Adrenal gland (tissue), 5 donors: ENCODE measurements at regions not wholly inside any gene's neighbourhood (a gene's known extent, or its start where the extent isn't known, plus 50 kb on each side); places are given as distances from the start of the nearest gene placed in this dataset.

Experiments used
- POLR2A ChIP-seq, 2 donors: fragments of 450-650 bp; IDR thresholded peaks; one replicate each; pipeline ENCODE4 v1.6.1; 2017; ENCODE audit warnings: antibody characterized with exemption in 2 of 2, mild to moderate bottlenecking in 2 of 2, moderate library complexity in 1 of 2
- TF ChIP-seq, protein P1 (sequence below), 6 experiments: fragments of 450-650 bp in 4 of 6; fragments of 200-600 bp in 2 of 6; sonication (generic) in 1 of 6; IDR thresholded peaks; 1 replicate in 5 of 6; 2 replicates in 1 of 6; pipeline versions ENCODE4 v1.5.1 to v1.8.0; 2016 to 2021; ENCODE audit warnings: antibody characterized with exemption in 6 of 6, mild to moderate bottlenecking in 2 of 6, moderate library complexity in 1 of 6
- donor health status: DM: no; HTN: no; CAD: no.

DNA sequence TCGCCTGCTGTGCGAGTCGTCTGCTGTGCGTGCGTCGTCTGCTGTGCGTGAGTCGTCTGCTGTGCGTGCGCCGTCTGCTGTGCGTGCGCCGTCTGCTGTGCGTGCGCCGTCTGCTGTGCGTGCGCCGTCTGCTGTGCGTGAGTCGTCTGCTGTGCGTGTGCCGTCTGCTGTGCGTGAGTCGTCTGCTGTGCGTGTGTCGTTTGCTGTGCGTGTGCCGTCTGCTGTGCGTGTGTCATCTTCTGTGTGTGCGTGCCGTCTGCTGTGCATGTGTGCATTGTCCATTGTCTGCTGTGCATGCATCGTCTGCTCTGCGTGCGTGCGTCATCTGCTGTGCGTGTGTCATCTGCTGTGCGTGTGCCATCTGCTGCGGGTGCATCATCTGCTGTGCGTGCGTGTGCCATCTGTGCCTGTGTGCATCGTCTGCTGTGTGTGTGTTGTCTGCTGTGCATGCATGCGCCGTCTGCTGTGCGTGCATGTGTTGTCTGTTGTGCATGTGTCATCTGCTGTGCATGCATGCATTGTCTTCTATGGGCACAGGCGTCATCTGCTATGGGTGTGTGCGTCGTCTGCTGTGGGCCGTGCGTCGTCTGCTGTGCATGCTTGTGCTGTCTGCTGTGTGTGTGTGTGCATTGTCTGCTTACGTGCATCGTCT is 68.6 kb upstream of the IRX4 start:
- no peak for TF ChIP-seq POLR2A (IDR thresholded peaks at IDR 0.05)
- TF ChIP-seq, protein P1, sequence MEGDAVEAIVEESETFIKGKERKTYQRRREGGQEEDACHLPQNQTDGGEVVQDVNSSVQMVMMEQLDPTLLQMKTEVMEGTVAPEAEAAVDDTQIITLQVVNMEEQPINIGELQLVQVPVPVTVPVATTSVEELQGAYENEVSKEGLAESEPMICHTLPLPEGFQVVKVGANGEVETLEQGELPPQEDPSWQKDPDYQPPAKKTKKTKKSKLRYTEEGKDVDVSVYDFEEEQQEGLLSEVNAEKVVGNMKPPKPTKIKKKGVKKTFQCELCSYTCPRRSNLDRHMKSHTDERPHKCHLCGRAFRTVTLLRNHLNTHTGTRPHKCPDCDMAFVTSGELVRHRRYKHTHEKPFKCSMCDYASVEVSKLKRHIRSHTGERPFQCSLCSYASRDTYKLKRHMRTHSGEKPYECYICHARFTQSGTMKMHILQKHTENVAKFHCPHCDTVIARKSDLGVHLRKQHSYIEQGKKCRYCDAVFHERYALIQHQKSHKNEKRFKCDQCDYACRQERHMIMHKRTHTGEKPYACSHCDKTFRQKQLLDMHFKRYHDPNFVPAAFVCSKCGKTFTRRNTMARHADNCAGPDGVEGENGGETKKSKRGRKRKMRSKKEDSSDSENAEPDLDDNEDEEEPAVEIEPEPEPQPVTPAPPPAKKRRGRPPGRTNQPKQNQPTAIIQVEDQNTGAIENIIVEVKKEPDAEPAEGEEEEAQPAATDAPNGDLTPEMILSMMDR (IDR thresholded peaks at IDR 0.05): no peak
